HEK293 (cell line): ENCODE measurements at regions not wholly inside any gene's neighbourhood (a gene's known extent, or its start where the extent isn't known, plus 50 kb on each side); places are given as distances from the start of the nearest gene placed in this dataset.
A peak's percentile ranks its signal among the peaks of the same experiment; 100 is the strongest.

Experiments
- CTCF ChIA-PET: fragments of 350-600 bp; formaldehyde crosslinking; extraction: SDS; loops from one replicate; lab custom pipeline; 2021; ENCODE audit warnings: antibody characterized with exemption; lab: Yijun Ruan, JAX
- POLR2A ChIA-PET: fragments of 300-600 bp; formaldehyde crosslinking; extraction: SDS; loops from one replicate; lab custom pipeline; 2020; ENCODE audit warnings: antibody characterized with exemption, inconsistent platforms; lab: Yijun Ruan, JAX
- H3K27ac ChIP-seq: fragments of 200-500 bp; sonication (Bioruptor generic); 2 replicates; pipeline ENCODE4 v1.5.1; 2014; ENCODE audit warnings: low read depth, low read length, control low read depth, inconsistent platforms; ENCODE audit errors: extremely low read depth
- H3K36me3 ChIP-seq, 2 experiments: fragments of 200-500 bp in 1 of 2; sonication (Bioruptor generic) in 1 of 2; 1 replicate in 1 of 2; 2 replicates in 1 of 2; pipeline ENCODE4 v1.5.1; 2014 to 2017; ENCODE audit warnings: inconsistent platforms in 2 of 2, low read length in 2 of 2; ENCODE audit not compliant: control insufficient read depth in 2 of 2, insufficient read depth in 1 of 2
- H3K4me1 ChIP-seq: fragments of 200-500 bp; sonication (Bioruptor generic); 2 replicates; pipeline ENCODE4 v1.5.1; 2014; ENCODE audit warnings: mild to moderate bottlenecking, low read length, inconsistent platforms; ENCODE audit not compliant: control insufficient read depth, insufficient read depth
- H3K4me3 ChIP-seq: 2 replicates; pipeline ENCODE4 v1.5.1; 2011; ENCODE audit warnings: low read depth, mild to moderate bottlenecking, control low read depth, low read length, moderate library complexity
- H3K9me3 ChIP-seq: fragments of 200-500 bp; sonication (Bioruptor generic); 2 replicates; pipeline ENCODE4 v1.5.1; 2014; ENCODE audit warnings: low read depth, low read length, inconsistent platforms; ENCODE audit not compliant: control insufficient read depth, insufficient read depth
- FEZF1 ChIP-seq: fragments of 450-650 bp; formaldehyde crosslinking; IDR thresholded peaks from 2 replicates; pipeline ENCODE4 v1.5.1; 2016; ENCODE audit warnings: missing biosample characterization, missing genetic modification characterization
- WT1 ChIP-seq: fragments of 450-650 bp; formaldehyde crosslinking; IDR thresholded peaks from 2 replicates; pipeline ENCODE4 v1.5.1; 2016; ENCODE audit warnings: missing biosample characterization, missing genetic modification characterization
- ZFP41 ChIP-seq: fragments of 450-650 bp; formaldehyde crosslinking; IDR thresholded peaks from 2 replicates; pipeline ENCODE4 v1.5.1; 2016; ENCODE audit warnings: missing biosample characterization, missing genetic modification characterization, borderline replicate concordance
- ZNF138 ChIP-seq: fragments of 450-650 bp; formaldehyde crosslinking; IDR thresholded peaks from 2 replicates; pipeline ENCODE4 v1.5.1; 2016; ENCODE audit warnings: missing biosample characterization, missing genetic modification characterization, borderline replicate concordance
- ZNF19 ChIP-seq: fragments of 450-650 bp; formaldehyde crosslinking; IDR thresholded peaks from 2 replicates; pipeline ENCODE4; 2016; ENCODE audit warnings: missing biosample characterization, missing genetic modification characterization, low read depth
- ZNF354C ChIP-seq: fragments of 450-650 bp; formaldehyde crosslinking; IDR thresholded peaks from 2 replicates; pipeline ENCODE4 v1.5.1; 2016; ENCODE audit warnings: missing biosample characterization, missing genetic modification characterization, low read depth, borderline replicate concordance
- ZNF654 ChIP-seq: fragments of 450-650 bp; formaldehyde crosslinking; IDR thresholded peaks from 2 replicates; pipeline ENCODE4 v1.5.1; 2016; ENCODE audit warnings: low read depth, missing biosample characterization, missing genetic modification characterization
- ZNF792 ChIP-seq: fragments of 450-650 bp; formaldehyde crosslinking; IDR thresholded peaks from 2 replicates; pipeline ENCODE4 v1.5.1; 2016; ENCODE audit warnings: missing biosample characterization, missing genetic modification characterization
- ZNF830 ChIP-seq: fragments of 450-650 bp; IDR thresholded peaks from 2 replicates; pipeline ENCODE4 v1.5.0; 2018; ENCODE audit warnings: missing biosample characterization, missing genetic modification characterization, low read depth, mild to moderate bottlenecking, moderate library complexity
- TF ChIP-seq, protein P1 (sequence below): fragments of 450-650 bp; formaldehyde crosslinking; IDR thresholded peaks from 2 replicates; pipeline ENCODE4 v1.5.1; 2016; ENCODE audit warnings: missing biosample characterization, missing genetic modification characterization, borderline replicate concordance
- TF ChIP-seq, protein P2 (sequence below): fragments of 450-650 bp; formaldehyde crosslinking; IDR thresholded peaks from 2 replicates; pipeline ENCODE4 v1.5.1; 2016; ENCODE audit warnings: missing biosample characterization, missing genetic modification characterization
- TF ChIP-seq, protein P3 (sequence below): fragments of 450-650 bp; formaldehyde crosslinking; optimal IDR thresholded peaks from 2 replicates; pipeline ENCODE3; 2016; ENCODE audit warnings: missing biosample characterization, mild to moderate bottlenecking, missing genetic modification characterization

DNA sequence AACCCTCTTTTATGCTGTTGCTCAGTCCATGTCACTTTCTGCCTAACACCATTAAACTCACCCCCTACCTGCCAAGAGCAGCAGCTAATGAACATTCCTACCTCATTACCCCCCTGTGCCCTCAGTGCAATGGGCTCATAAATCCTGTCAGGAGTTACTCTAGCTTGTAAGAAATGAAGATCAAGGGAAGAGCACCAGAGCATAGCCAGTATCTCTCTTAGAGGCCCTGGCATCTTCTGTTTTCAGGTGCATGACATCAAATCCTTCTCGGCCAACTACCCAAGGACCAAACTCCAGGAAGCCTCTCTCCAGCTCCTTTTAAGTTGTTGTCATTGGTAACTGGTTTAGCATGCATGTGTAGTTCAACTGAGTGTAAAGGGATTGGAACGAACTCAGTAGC is 75.1 kb downstream of the FOXI2 start:
- H3K4me3 ChIP-seq = no peak overlapping the region
- TF ChIP-seq ZNF138 (tag by site-specific recombination) (no peak), ZNF792 (tag by site-specific recombination) (no peak), ZNF830 (no peak)
- TF ChIP-seq, protein P1, sequence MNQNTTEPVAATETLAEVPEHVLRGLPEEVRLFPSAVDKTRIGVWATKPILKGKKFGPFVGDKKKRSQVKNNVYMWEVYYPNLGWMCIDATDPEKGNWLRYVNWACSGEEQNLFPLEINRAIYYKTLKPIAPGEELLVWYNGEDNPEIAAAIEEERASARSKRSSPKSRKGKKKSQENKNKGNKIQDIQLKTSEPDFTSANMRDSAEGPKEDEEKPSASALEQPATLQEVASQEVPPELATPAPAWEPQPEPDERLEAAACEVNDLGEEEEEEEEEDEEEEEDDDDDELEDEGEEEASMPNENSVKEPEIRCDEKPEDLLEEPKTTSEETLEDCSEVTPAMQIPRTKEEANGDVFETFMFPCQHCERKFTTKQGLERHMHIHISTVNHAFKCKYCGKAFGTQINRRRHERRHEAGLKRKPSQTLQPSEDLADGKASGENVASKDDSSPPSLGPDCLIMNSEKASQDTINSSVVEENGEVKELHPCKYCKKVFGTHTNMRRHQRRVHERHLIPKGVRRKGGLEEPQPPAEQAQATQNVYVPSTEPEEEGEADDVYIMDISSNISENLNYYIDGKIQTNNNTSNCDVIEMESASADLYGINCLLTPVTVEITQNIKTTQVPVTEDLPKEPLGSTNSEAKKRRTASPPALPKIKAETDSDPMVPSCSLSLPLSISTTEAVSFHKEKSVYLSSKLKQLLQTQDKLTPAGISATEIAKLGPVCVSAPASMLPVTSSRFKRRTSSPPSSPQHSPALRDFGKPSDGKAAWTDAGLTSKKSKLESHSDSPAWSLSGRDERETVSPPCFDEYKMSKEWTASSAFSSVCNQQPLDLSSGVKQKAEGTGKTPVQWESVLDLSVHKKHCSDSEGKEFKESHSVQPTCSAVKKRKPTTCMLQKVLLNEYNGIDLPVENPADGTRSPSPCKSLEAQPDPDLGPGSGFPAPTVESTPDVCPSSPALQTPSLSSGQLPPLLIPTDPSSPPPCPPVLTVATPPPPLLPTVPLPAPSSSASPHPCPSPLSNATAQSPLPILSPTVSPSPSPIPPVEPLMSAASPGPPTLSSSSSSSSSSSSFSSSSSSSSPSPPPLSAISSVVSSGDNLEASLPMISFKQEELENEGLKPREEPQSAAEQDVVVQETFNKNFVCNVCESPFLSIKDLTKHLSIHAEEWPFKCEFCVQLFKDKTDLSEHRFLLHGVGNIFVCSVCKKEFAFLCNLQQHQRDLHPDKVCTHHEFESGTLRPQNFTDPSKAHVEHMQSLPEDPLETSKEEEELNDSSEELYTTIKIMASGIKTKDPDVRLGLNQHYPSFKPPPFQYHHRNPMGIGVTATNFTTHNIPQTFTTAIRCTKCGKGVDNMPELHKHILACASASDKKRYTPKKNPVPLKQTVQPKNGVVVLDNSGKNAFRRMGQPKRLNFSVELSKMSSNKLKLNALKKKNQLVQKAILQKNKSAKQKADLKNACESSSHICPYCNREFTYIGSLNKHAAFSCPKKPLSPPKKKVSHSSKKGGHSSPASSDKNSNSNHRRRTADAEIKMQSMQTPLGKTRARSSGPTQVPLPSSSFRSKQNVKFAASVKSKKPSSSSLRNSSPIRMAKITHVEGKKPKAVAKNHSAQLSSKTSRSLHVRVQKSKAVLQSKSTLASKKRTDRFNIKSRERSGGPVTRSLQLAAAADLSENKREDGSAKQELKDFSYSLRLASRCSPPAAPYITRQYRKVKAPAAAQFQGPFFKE (tag by site-specific recombination) = no peak
- H3K36me3 ChIP-seq = no peaks in the 10 kb centered on the region
- H3K9me3 ChIP-seq = no peaks in the 10 kb centered on the region
- no peak overlapping the region for H3K27ac ChIP-seq
- CTCF ChIA-PET = interaction anchor here (0.7 to 2.8 kb wide), 6 partner anchors 42 to 257 kb away, joined by 3 to 17 read pairs (median 5); no protein-coding TSS in a partner anchor
- POLR2A ChIA-PET = no interaction called here
- no peaks in the 10 kb centered on the region for H3K4me1 ChIP-seq

DNA sequence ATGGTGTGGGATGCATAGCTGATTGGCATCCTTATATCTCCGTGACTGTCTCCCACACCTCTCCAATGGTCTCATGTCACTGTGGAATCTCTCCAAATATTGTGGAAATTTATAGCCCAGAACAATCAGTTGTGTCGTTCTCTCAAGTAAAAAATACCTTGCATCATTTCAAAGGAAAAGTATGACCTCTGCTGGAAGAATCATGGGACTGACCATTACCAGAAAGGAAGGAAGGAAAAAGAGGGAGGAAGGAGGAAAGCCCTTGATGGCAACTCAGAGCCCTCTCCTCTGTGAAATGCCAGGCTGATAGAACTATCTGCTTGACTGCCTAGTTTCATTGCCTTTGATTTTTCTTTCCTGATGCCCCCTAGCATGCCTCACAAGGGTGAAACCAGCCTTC is 76.3 kb downstream of the FOXI2 start:
- no peaks in the 10 kb centered on the region for H3K4me1 ChIP-seq
- ChIA-PET CTCF (interaction anchor here (0.7 to 2.8 kb wide), 9 partner anchors 19 to 248 kb away, joined by 3 to 17 read pairs (median 3); no protein-coding TSS in a partner anchor), POLR2A (no interaction called here)
- no peaks in the 10 kb centered on the region for H3K9me3 ChIP-seq
- TF ChIP-seq FEZF1 (tag by site-specific recombination) (no peak), ZNF654 (tag by site-specific recombination) (peak; percentile 45), ZFP41 (tag by site-specific recombination) (no peak), ZNF354C (tag by site-specific recombination) (no peak)
- TF ChIP-seq, protein P2, sequence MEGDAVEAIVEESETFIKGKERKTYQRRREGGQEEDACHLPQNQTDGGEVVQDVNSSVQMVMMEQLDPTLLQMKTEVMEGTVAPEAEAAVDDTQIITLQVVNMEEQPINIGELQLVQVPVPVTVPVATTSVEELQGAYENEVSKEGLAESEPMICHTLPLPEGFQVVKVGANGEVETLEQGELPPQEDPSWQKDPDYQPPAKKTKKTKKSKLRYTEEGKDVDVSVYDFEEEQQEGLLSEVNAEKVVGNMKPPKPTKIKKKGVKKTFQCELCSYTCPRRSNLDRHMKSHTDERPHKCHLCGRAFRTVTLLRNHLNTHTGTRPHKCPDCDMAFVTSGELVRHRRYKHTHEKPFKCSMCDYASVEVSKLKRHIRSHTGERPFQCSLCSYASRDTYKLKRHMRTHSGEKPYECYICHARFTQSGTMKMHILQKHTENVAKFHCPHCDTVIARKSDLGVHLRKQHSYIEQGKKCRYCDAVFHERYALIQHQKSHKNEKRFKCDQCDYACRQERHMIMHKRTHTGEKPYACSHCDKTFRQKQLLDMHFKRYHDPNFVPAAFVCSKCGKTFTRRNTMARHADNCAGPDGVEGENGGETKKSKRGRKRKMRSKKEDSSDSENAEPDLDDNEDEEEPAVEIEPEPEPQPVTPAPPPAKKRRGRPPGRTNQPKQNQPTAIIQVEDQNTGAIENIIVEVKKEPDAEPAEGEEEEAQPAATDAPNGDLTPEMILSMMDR (tag by site-specific recombination) = peak; percentile 26; the same call in 1 of the 2 replicates
- H3K4me3 ChIP-seq = no peak overlapping the region
- H3K36me3 ChIP-seq = no peaks in the 10 kb centered on the region
- H3K27ac ChIP-seq = no peak overlapping the region

DNA sequence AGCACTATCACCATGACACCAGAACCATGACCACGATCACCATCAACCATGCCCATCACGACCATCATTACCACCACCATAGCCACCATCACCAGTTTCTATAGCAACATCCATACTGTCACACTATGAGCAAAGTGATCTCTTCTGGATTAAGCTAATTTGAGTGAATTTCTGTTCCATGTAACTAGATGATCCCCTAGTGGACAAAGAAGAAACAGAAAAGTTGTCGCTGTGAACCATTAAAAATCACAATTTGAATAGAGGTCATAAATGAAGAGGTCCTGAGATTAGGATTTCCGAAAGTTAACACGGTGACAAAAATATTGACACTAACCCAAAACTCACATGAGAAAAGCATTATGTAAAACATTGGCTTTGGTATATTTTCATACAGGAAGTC is 77.6 kb downstream of the CLRN3 start:
- Histone ChIP-seq H3K36me3 (no peaks in the 10 kb centered on the region), H3K9me3 (no peaks in the 10 kb centered on the region), H3K27ac (no peak overlapping the region), H3K4me1 (no peaks in the 10 kb centered on the region), H3K4me3 (no peak overlapping the region)
- ChIA-PET CTCF (no interaction called here), POLR2A (no interaction called here)
- no peak for TF ChIP-seq FEZF1 (tag by site-specific recombination)
- TF ChIP-seq, protein P3, sequence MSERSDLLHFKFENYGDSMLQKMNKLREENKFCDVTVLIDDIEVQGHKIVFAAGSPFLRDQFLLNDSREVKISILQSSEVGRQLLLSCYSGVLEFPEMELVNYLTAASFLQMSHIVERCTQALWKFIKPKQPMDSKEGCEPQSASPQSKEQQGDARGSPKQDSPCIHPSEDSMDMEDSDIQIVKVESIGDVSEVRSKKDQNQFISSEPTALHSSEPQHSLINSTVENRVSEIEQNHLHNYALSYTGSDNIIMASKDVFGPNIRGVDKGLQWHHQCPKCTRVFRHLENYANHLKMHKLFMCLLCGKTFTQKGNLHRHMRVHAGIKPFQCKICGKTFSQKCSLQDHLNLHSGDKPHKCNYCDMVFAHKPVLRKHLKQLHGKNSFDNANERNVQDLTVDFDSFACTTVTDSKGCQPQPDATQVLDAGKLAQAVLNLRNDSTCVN (tag by site-specific recombination) = peak; percentile 12
- no peak for TF ChIP-seq ZNF19 (tag by site-specific recombination)
- no peak for TF ChIP-seq WT1
